RWPE1 (cell line): ENCODE measurements at regions not wholly inside any gene's neighbourhood (a gene's known extent, or its start where the extent isn't known, plus 50 kb on each side); places are given as distances from the start of the nearest gene placed in this dataset.

Source experiments
- CTCF ChIA-PET: fragments of 350-600 bp; sonication (Branson Sonifier 250); formaldehyde crosslinking; extraction: SDS; loops from one replicate; lab custom pipeline; 2021; lab: Yijun Ruan, JAX
- POLR2A ChIA-PET: fragments of 400-600 bp; formaldehyde crosslinking; extraction: SDS; loops from one replicate; lab custom pipeline; 2020; ENCODE audit warnings: antibody characterized with exemption; ENCODE audit not compliant: low non-redundant PET; lab: Yijun Ruan, JAX
- DNase-seq: peaks from one replicate; pipeline ENCODE4 v3.0.0; 2012; ENCODE audit warnings: low spot score
- H3K27ac ChIP-seq: fragments of 450-650 bp; 2 replicates; pipeline ENCODE4 v1.5.1; 2017
- TF ChIP-seq, protein P1 (sequence below): fragments of 450-650 bp; conservative IDR thresholded peaks from 2 replicates; pipeline ENCODE4 v1.5.1; 2017; ENCODE audit warnings: low read depth, mild to moderate bottlenecking

GRCh38 chr3:89702404-89702803, 595.0 kb downstream of the EPHA3 start:
- ChIA-PET CTCF (no interaction called here), POLR2A (no interaction called here)
- TF ChIP-seq, protein P1, sequence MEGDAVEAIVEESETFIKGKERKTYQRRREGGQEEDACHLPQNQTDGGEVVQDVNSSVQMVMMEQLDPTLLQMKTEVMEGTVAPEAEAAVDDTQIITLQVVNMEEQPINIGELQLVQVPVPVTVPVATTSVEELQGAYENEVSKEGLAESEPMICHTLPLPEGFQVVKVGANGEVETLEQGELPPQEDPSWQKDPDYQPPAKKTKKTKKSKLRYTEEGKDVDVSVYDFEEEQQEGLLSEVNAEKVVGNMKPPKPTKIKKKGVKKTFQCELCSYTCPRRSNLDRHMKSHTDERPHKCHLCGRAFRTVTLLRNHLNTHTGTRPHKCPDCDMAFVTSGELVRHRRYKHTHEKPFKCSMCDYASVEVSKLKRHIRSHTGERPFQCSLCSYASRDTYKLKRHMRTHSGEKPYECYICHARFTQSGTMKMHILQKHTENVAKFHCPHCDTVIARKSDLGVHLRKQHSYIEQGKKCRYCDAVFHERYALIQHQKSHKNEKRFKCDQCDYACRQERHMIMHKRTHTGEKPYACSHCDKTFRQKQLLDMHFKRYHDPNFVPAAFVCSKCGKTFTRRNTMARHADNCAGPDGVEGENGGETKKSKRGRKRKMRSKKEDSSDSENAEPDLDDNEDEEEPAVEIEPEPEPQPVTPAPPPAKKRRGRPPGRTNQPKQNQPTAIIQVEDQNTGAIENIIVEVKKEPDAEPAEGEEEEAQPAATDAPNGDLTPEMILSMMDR, result no peak
- no peak overlapping the region for H3K27ac ChIP-seq
- no peak for DNase-seq

DNA sequence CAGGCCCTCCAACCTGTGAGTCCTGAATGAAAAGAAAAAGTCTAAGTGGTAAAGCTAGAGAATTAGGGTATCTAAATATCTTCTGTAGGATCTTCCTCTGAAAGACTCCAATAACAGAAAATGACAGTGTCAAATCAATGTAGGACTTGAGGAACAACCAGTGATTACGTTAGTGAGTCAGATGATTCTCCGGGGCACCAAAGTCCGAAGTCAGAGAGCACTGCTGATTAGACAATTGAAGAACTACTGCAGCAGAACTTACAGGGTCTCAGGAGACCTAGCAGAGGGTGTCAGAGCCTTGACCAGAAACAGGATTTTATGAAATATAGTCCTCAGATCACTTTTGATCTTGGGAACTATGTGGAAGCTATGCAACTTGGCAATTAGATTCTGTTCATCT, 605.8 kb downstream of the EPHA3 start:
- H3K27ac ChIP-seq, result no peak overlapping the region
- ChIA-PET CTCF (no interaction called here), POLR2A (no interaction called here)
- TF ChIP-seq, protein P1, result no peak
- no peak for DNase-seq

GRCh38 chr3:89714237-89714636, 606.8 kb downstream of the EPHA3 start:
- TF ChIP-seq, protein P1, result no peak
- DNase-seq, result no peak
- ChIA-PET POLR2A (no interaction called here), CTCF (no interaction called here)
- no peak overlapping the region for H3K27ac ChIP-seq

GRCh38 chr3:89740080-89740880, 632.9 kb downstream of the EPHA3 start:
- no peak overlapping the region for H3K27ac ChIP-seq
- ChIA-PET CTCF (no interaction called here), POLR2A (no interaction called here)
- TF ChIP-seq, protein P1, result no peak
- no peak for DNase-seq

- POLR2A ChIA-PET, result no interaction called here
- DNase-seq, result no peak
These were observed 633.4 kb downstream of the EPHA3 start for GRCh38 chr3:89740881-89741177.

DNA sequence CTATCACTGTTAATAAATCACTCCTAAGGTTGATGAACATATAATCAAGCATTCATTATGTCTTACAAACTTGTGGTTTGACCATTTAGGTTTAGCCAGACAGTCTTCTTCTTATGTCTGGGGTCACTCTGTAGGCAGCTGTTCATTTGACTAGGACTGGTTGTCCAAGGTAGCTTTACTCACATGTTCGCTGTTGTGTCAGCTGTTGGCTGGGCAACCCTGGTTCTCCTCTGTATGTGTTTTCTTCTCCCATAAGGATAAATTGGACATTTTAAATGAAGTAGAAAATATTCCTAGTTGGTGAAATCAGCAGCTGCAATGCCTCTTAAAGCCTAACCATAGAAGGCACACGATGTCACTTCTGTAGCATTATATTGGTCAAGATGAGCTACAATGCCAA, 635.1 kb downstream of the EPHA3 start:
- ChIA-PET POLR2A (no interaction called here), CTCF (no interaction called here)
- DNase-seq, result no peak
- TF ChIP-seq, protein P1, result no peak
- no peak overlapping the region for H3K27ac ChIP-seq

More at GRCh38 chr3:89740881-89741177, 633.4 kb downstream of the EPHA3 start:
- H3K27ac ChIP-seq, result no peak overlapping the region
- TF ChIP-seq, protein P1, result no peak
- CTCF ChIA-PET, result no interaction called here
